GM12878 (cell line): ENCODE measurements at regions not wholly inside any gene's neighbourhood (a gene's known extent, or its start where the extent isn't known, plus 50 kb on each side); places are given as distances from the start of the nearest gene placed in this dataset.

ENCODE experiments used
- ATAC-seq: fragments of 200-7000 bp; cut with Tn5 transposase; 3 replicates; pipeline ENCODE4 v1.9.1; 2020; ENCODE audit warnings: mild to moderate bottlenecking, moderate library complexity
- BruUV-seq: library from RNA; stranded (reverse); fragments of 400-500 nt; replicated peaks from 2 replicates; lab custom pipeline; 2021; lab: Mats Ljungman, UMichigan
- CTCF ChIA-PET: fragments of 300-600 bp; sonication (Branson Sonifier 250); formaldehyde crosslinking; extraction: SDS; loops from one replicate; lab custom pipeline; 2021; ENCODE audit warnings: inconsistent platforms; lab: Yijun Ruan, JAX
- POLR2A ChIA-PET: fragments of 350-600 bp; formaldehyde crosslinking; extraction: SDS; loops from one replicate; lab custom pipeline; 2021; ENCODE audit warnings: inconsistent platforms; lab: Charles Lee
- RAD21 ChIA-PET: fragments of 300-600 bp; sonication (Branson Sonifier 250); formaldehyde crosslinking; loops from one replicate; lab custom pipeline; 2023; ENCODE audit warnings: antibody characterized with exemption; ENCODE audit not compliant: unreplicated experiment; lab: Charles Lee
- SMC1A ChIA-PET: fragments of 300-600 bp; sonication (Branson Sonifier 250); formaldehyde crosslinking; loops from one replicate; lab custom pipeline; 2023; ENCODE audit not compliant: unreplicated experiment, uncharacterized antibody; lab: Charles Lee
- DNase-seq: peaks from one replicate; pipeline ENCODE4 v3.0.0-alpha.2; 2011; ENCODE audit warnings: low read depth, low spot score
- FAIRE-seq: peaks from 3 replicates; lab custom pipeline; 2011; peaks lifted over from hg19 to GRCh38; lab: Jason Lieb, UNC
- H2AFZ ChIP-seq: 2 replicates; pipeline ENCODE4 v1.6.0; 2011; ENCODE audit warnings: low read depth, low read length, control low read depth; ENCODE audit not compliant: control insufficient read depth
- H3K27ac ChIP-seq: 2 replicates; pipeline ENCODE4 v1.5.1; 2011; ENCODE audit warnings: control low read depth; ENCODE audit not compliant: control insufficient read depth, insufficient read depth
- H3K27me3 ChIP-seq, 2 experiments: replicated peaks in 1 of 2; 2 replicates each; pipeline versions ENCODE4 v1.6.0 to v1.6.1; 2011; ENCODE audit warnings: low read length in 1 of 2; ENCODE audit not compliant: control insufficient read depth in 2 of 2, insufficient read depth in 2 of 2
- H3K36me3 ChIP-seq, 2 experiments: 2 replicates each; pipeline ENCODE4 v1.5.1; 2011; ENCODE audit warnings: low read length in 1 of 2; ENCODE audit not compliant: control insufficient read depth in 2 of 2, insufficient read depth in 2 of 2
- H3K4me1 ChIP-seq: 2 replicates; pipeline ENCODE4 v1.6.1; 2011; ENCODE audit warnings: mild to moderate bottlenecking, low read length, moderate library complexity, mixed read lengths; ENCODE audit not compliant: control insufficient read depth, insufficient read depth
- H3K4me2 ChIP-seq: 2 replicates; pipeline ENCODE4 v1.6.0; 2011; ENCODE audit warnings: control low read depth; ENCODE audit not compliant: control insufficient read depth, insufficient read depth
- H3K4me3 ChIP-seq: fragments of 200-600 bp; sonication (generic); 2 replicates; pipeline ENCODE4 v1.5.1; 2016
- H3K79me2 ChIP-seq: 2 replicates; pipeline ENCODE4 v1.6.0; 2011; ENCODE audit warnings: low read length; ENCODE audit not compliant: control insufficient read depth, insufficient read depth
- H3K9ac ChIP-seq: 2 replicates; pipeline ENCODE4 v1.8.0; 2011; ENCODE audit warnings: low read length, control low read depth, mixed read lengths; ENCODE audit not compliant: control insufficient read depth, insufficient read depth
- H3K9me3 ChIP-seq: replicated peaks from 3 replicates; pipeline ENCODE4 v1.5.1; 2011; ENCODE audit warnings: mild to moderate bottlenecking, low read length; ENCODE audit not compliant: control insufficient read depth, insufficient read depth
- H4K20me1 ChIP-seq: 2 replicates; pipeline ENCODE4 v1.6.0; 2011; ENCODE audit not compliant: control insufficient read depth, insufficient read depth
- CHD4 ChIP-seq: fragments of 200-600 bp; sonication (generic); IDR thresholded peaks from 2 replicates; pipeline ENCODE4 v1.6.1; 2016; ENCODE audit warnings: mild to moderate bottlenecking
- CREB1 ChIP-seq: IDR thresholded peaks from 2 replicates; pipeline ENCODE4 v1.6.1; 2012; ENCODE audit warnings: low read depth, mild to moderate bottlenecking, inconsistent platforms
- SMC3 ChIP-seq: IDR thresholded peaks from 2 replicates; pipeline ENCODE4 v1.6.1; 2011; ENCODE audit warnings: low read length, improper control_type of control experiment, borderline replicate concordance
- WGBS: methylation state at CpG from one replicate; pipeline ENCODE4 v1.1.6; 2016; ENCODE audit warnings: low lambda C conversion rate; ENCODE audit not compliant: insufficient replicate concordance, insufficient coverage; ENCODE audit errors: missing lambda C conversion rate; 5-methylcytosine and 5-hydroxymethylcytosine counted together
- in situ Hi-C: fragments of 300-500 bp; cut with MboI; formaldehyde crosslinking; loops from 9 replicates; pipeline ENCODE4 v1.14.3; 2018; ENCODE audit warnings: mixed read lengths
- intact Hi-C: fragments of 100-400 bp; cut with micrococcal nuclease; formaldehyde crosslinking; loops from one replicate; pipeline ENCODE4 v1.14.2; 2022; ENCODE audit not compliant: unreplicated experiment
- TF ChIP-seq, protein P1 (sequence below): fragments of 450-650 bp; IDR thresholded peaks from 2 replicates; pipeline ENCODE4 v1.6.1; 2017; ENCODE audit warnings: mild to moderate bottlenecking, low read depth, inconsistent platforms; ENCODE audit not compliant: poor library complexity, severe bottlenecking
- TF ChIP-seq, protein P2 (sequence below): IDR thresholded peaks from 2 replicates; pipeline ENCODE4 v1.6.1; 2011; ENCODE audit warnings: mild to moderate bottlenecking, low read depth, low read length, moderate library complexity; ENCODE audit not compliant: insufficient replicate concordance
- TF ChIP-seq, protein P3 (sequence below): fragments of 450-650 bp; IDR thresholded peaks from 2 replicates; pipeline ENCODE4 v1.6.1; 2016; ENCODE audit warnings: mild to moderate bottlenecking, moderate library complexity, borderline replicate concordance

GRCh38 chr13:47087841-47088240 lies 191.0 kb upstream of the HTR2A start (continued):
- TF ChIP-seq, protein P1, sequence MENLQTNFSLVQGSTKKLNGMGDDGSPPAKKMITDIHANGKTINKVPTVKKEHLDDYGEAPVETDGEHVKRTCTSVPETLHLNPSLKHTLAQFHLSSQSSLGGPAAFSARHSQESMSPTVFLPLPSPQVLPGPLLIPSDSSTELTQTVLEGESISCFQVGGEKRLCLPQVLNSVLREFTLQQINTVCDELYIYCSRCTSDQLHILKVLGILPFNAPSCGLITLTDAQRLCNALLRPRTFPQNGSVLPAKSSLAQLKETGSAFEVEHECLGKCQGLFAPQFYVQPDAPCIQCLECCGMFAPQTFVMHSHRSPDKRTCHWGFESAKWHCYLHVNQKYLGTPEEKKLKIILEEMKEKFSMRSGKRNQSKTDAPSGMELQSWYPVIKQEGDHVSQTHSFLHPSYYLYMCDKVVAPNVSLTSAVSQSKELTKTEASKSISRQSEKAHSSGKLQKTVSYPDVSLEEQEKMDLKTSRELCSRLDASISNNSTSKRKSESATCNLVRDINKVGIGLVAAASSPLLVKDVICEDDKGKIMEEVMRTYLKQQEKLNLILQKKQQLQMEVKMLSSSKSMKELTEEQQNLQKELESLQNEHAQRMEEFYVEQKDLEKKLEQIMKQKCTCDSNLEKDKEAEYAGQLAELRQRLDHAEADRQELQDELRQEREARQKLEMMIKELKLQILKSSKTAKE, result no peak
- TF ChIP-seq SMC3, result no peak
- no peak for TF ChIP-seq CHD4
- TF ChIP-seq, protein P2, sequence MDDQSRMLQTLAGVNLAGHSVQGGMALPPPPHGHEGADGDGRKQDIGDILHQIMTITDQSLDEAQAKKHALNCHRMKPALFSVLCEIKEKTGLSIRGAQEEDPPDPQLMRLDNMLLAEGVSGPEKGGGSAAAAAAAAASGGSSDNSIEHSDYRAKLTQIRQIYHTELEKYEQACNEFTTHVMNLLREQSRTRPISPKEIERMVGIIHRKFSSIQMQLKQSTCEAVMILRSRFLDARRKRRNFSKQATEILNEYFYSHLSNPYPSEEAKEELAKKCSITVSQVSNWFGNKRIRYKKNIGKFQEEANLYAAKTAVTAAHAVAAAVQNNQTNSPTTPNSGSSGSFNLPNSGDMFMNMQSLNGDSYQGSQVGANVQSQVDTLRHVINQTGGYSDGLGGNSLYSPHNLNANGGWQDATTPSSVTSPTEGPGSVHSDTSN, result no peak

DNA sequence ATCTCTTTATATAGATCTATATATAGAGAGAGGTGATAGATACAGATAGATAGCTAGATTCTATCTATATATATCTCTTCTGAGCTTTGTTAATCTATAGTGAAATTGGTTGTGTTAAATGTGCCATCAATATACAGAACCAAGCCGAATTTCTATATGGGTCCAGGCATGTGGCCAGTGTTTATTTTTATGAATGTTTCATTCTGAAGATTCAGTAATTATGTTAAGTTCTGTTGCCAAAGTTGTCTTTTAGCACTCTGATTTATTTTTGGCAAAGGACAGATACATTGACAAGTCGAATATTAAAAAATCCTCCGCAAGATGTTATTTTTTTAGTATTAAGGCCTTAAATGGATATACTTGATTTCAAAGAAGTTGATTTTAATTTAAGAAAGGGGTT lies 190.4 kb upstream of the HTR2A start:
- BruUV-seq, result no TSS peak
- FAIRE-seq (no peak), DNase-seq (no peak), ATAC-seq (no peak)
- Histone ChIP-seq H3K4me2 (no peak overlapping the region), H3K79me2 (no peaks in the 10 kb centered on the region), H3K36me3 (no peaks in the 10 kb centered on the region), H3K4me3 (no peak overlapping the region), H3K4me1 (no peaks in the 10 kb centered on the region), H3K27me3 (no peaks in the 10 kb centered on the region), H3K9me3 (no peaks in the 10 kb centered on the region), H3K9ac (no peak overlapping the region), H2AFZ (no peak overlapping the region), H3K27ac (no peak overlapping the region), H4K20me1 (no peaks in the 10 kb centered on the region)
- CTCF ChIA-PET, result interaction anchor here (0.7 kb wide), 1 partner anchor 42 kb away, joined by 3 read pairs; no protein-coding TSS in a partner anchor
- WGBS, result 81% methylated on average over 3 of the region's 3 CpGs
- SMC1A ChIA-PET, result interaction anchor here (0.6 to 0.8 kb wide), 2 partner anchors 13 to 19 kb away, joined by 3 read pairs; no protein-coding TSS in a partner anchor
- intact Hi-C loops, result no loop called here
- POLR2A ChIA-PET, result no interaction called here
- RAD21 ChIA-PET, result no interaction called here
- no peak for TF ChIP-seq SMC3
- TF ChIP-seq, protein P3, sequence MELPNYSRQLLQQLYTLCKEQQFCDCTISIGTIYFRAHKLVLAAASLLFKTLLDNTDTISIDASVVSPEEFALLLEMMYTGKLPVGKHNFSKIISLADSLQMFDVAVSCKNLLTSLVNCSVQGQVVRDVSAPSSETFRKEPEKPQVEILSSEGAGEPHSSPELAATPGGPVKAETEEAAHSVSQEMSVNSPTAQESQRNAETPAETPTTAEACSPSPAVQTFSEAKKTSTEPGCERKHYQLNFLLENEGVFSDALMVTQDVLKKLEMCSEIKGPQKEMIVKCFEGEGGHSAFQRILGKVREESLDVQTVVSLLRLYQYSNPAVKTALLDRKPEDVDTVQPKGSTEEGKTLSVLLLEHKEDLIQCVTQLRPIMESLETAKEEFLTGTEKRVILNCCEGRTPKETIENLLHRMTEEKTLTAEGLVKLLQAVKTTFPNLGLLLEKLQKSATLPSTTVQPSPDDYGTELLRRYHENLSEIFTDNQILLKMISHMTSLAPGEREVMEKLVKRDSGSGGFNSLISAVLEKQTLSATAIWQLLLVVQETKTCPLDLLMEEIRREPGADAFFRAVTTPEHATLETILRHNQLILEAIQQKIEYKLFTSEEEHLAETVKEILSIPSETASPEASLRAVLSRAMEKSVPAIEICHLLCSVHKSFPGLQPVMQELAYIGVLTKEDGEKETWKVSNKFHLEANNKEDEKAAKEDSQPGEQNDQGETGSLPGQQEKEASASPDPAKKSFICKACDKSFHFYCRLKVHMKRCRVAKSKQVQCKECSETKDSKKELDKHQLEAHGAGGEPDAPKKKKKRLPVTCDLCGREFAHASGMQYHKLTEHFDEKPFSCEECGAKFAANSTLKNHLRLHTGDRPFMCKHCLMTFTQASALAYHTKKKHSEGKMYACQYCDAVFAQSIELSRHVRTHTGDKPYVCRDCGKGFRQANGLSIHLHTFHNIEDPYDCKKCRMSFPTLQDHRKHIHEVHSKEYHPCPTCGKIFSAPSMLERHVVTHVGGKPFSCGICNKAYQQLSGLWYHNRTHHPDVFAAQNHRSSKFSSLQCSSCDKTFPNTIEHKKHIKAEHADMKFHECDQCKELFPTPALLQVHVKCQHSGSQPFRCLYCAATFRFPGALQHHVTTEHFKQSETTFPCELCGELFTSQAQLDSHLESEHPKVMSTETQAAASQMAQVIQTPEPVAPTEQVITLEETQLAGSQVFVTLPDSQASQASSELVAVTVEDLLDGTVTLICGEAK, result no peak
- no peak for TF ChIP-seq CREB1
- in situ Hi-C loops, result no loop called here
